Peyer's patch (tissue), 4 donors: ENCODE measurements at regions not wholly inside any gene's neighbourhood (a gene's known extent, or its start where the extent isn't known, plus 50 kb on each side); places are given as distances from the start of the nearest gene placed in this dataset.

Experiments
- DNase-seq, 3 donors: peaks; one replicate each; pipeline ENCODE4 v3.0.0-alpha.2; 2017 to 2019
- H3K27ac ChIP-seq, 4 donors: fragments of 200-600 bp; sonication (generic); one replicate each; pipeline ENCODE4 v1.5.1; 2016 to 2019
- H3K27me3 ChIP-seq, 2 donors: fragments of 200-600 bp; sonication (generic); one replicate each; pipeline ENCODE4 v1.5.1; 2019
- H3K36me3 ChIP-seq, 3 donors: fragments of 200-600 bp; sonication (generic); one replicate each; pipeline ENCODE4 v1.5.1; 2016 to 2019
- H3K4me1 ChIP-seq, 4 donors: fragments of 200-600 bp; sonication (generic); one replicate each; pipeline ENCODE4 v1.5.1; 2016 to 2019
- H3K4me3 ChIP-seq, 4 donors: fragments of 200-600 bp; sonication (generic); 1 replicate in 3 of 4; 2 replicates in 1 of 4; pipeline ENCODE4 v1.5.1; 2016 to 2019; ENCODE audit warnings: mild to moderate bottlenecking in 1 of 4
- H3K9me3 ChIP-seq, 4 donors: fragments of 200-600 bp; sonication (generic); one replicate each; pipeline ENCODE4 v1.5.1; 2016 to 2019; ENCODE audit warnings: mild to moderate bottlenecking in 1 of 4
- CTCF ChIP-seq, 6 experiments: fragments of 450-650 bp in 4 of 6; fragments of 200-600 bp in 2 of 6; sonication (generic) in 1 of 6; IDR thresholded peaks; one replicate each; pipeline ENCODE4 v1.5.1; 2017 to 2019; ENCODE audit warnings: antibody characterized with exemption in 6 of 6, mild to moderate bottlenecking in 3 of 6, moderate library complexity in 1 of 6
- POLR2A ChIP-seq, 2 donors: fragments of 450-650 bp; IDR thresholded peaks; one replicate each; pipeline ENCODE4 v1.5.1; 2017; ENCODE audit warnings: antibody characterized with exemption in 2 of 2, mild to moderate bottlenecking in 2 of 2, moderate library complexity in 2 of 2

GRCh38 chr9:134563397-134563796 is 78.2 kb upstream of the COL5A1 start:
- H3K4me1 ChIP-seq = no peaks in the 10 kb centered on the region
- H3K27me3 ChIP-seq = no peaks in the 10 kb centered on the region
- no peak for TF ChIP-seq POLR2A (IDR thresholded peaks at IDR 0.05)
- TF ChIP-seq CTCF (IDR thresholded peaks at IDR 0.05) = no peak
- H3K4me3 ChIP-seq = no peak overlapping the region
- H3K36me3 ChIP-seq = no peaks in the 10 kb centered on the region
- DNase-seq = peak in 1 of 3 donors; percentile 9
- H3K27ac ChIP-seq = no peak overlapping the region
- H3K9me3 ChIP-seq = peaks cover 0 to 7% (median 0%) of the 10 kb centered on the region in 4 donors

GRCh38 chr9:134564431-134565170 is 77.0 kb upstream of the COL5A1 start:
- Histone ChIP-seq H3K4me1 (no peaks in the 10 kb centered on the region), H3K36me3 (no peaks in the 10 kb centered on the region), H3K4me3 (no peak overlapping the region), H3K27me3 (no peaks in the 10 kb centered on the region), H3K27ac (no peak overlapping the region), H3K9me3 (peaks cover 0 to 7% (median 0%) of the 10 kb centered on the region in 4 donors)
- TF ChIP-seq POLR2A (IDR thresholded peaks at IDR 0.05) = no peak
- no peak for TF ChIP-seq CTCF (IDR thresholded peaks at IDR 0.05)
- peak in 1 of 3 donors; percentile 7 for DNase-seq

- peak in 1 of 3 donors; percentile 15 for DNase-seq
- no peak for TF ChIP-seq CTCF (IDR thresholded peaks at IDR 0.05)
- TF ChIP-seq POLR2A (IDR thresholded peaks at IDR 0.05) = no peak
These were observed 76.2 kb upstream of the COL5A1 start for GRCh38 chr9:134565316-134565915.

GRCh38 chr9:134566196-134566847 is 75.3 kb upstream of the COL5A1 start:
- DNase-seq = peak in 1 of 3 donors; percentile 29
- H3K27me3 ChIP-seq = no peaks in the 10 kb centered on the region
- TF ChIP-seq CTCF (IDR thresholded peaks at IDR 0.05) = no peak
- no peak for TF ChIP-seq POLR2A (IDR thresholded peaks at IDR 0.05)
- H3K4me1 ChIP-seq = no peaks in the 10 kb centered on the region
- no peak overlapping the region for H3K4me3 ChIP-seq
- no peak overlapping the region for H3K27ac ChIP-seq
- H3K36me3 ChIP-seq = no peaks in the 10 kb centered on the region
- H3K9me3 ChIP-seq = peaks cover 0 to 7% (median 0%) of the 10 kb centered on the region in 4 donors

More at GRCh38 chr9:134565316-134565915, 76.2 kb upstream of the COL5A1 start:
- Histone ChIP-seq H3K27ac (no peak overlapping the region), H3K4me3 (no peak overlapping the region), H3K36me3 (no peaks in the 10 kb centered on the region), H3K27me3 (no peaks in the 10 kb centered on the region), H3K9me3 (peaks cover 0 to 7% (median 0%) of the 10 kb centered on the region in 4 donors), H3K4me1 (no peaks in the 10 kb centered on the region)

GRCh38 chr9:134566936-134567335 is 74.7 kb upstream of the COL5A1 start:
- Histone ChIP-seq H3K27ac (no peak overlapping the region), H3K36me3 (no peaks in the 10 kb centered on the region), H3K9me3 (peaks cover 0 to 7% (median 0%) of the 10 kb centered on the region in 4 donors), H3K4me1 (no peaks in the 10 kb centered on the region), H3K4me3 (no peak overlapping the region), H3K27me3 (no peaks in the 10 kb centered on the region)
- no peak for TF ChIP-seq POLR2A (IDR thresholded peaks at IDR 0.05)
- peak in 1 of 3 donors; percentile 24 for DNase-seq

GRCh38 chr9:134568116-134568515 is 73.5 kb upstream of the COL5A1 start:
- no peak overlapping the region for H3K4me3 ChIP-seq
- no peaks in the 10 kb centered on the region for H3K4me1 ChIP-seq
- no peaks in the 10 kb centered on the region for H3K27me3 ChIP-seq
- TF ChIP-seq CTCF (IDR thresholded peaks at IDR 0.05) = no peak
- no peak for TF ChIP-seq POLR2A (IDR thresholded peaks at IDR 0.05)
- peaks cover 0 to 7% (median 0%) of the 10 kb centered on the region in 4 donors for H3K9me3 ChIP-seq
- no peaks in the 10 kb centered on the region for H3K36me3 ChIP-seq
- DNase-seq = peak in 2 of 3 donors; percentile 6 to 27
- no peak overlapping the region for H3K27ac ChIP-seq
